Heart right ventricle (tissue), 16 donors: ENCODE measurements at regions not wholly inside any gene's neighbourhood (a gene's known extent, or its start where the extent isn't known, plus 50 kb on each side); places are given as distances from the start of the nearest gene placed in this dataset.
A peak's percentile ranks its signal among the peaks of the same experiment; 100 is the strongest.

Source experiments
- ATAC-seq, 8 donors: fragments of 200-7000 bp; cut with Tn5 transposase; one replicate each; pipeline ENCODE4 v1.9.1; 2020; ENCODE audit warnings: mild to moderate bottlenecking in 8 of 8, moderate library complexity in 8 of 8, moderate number of reproducible peaks in 1 of 8
- DNase-seq, 2 donors: peaks; one replicate each; pipeline ENCODE4 v3.0.0-alpha.2; 2020
- H3K27ac ChIP-seq, 10 donors: fragments of 200-600 bp; sonication (generic) in 2 of 10; one replicate each; pipeline versions ENCODE4 v1.5.0 to v1.8.0; 2020 to 2022; ENCODE audit warnings: mild to moderate bottlenecking in 3 of 10
- H3K27me3 ChIP-seq, 7 donors: fragments of 200-600 bp; one replicate each; pipeline ENCODE4 v1.8.0; 2021 to 2022; ENCODE audit warnings: mild to moderate bottlenecking in 2 of 7
- H3K36me3 ChIP-seq, 9 donors: fragments of 200-600 bp; sonication (generic) in 1 of 9; one replicate each; pipeline versions ENCODE4 v1.5.0 to v1.8.0; 2020 to 2022; ENCODE audit warnings: mild to moderate bottlenecking in 2 of 9
- H3K4me1 ChIP-seq, 9 donors: fragments of 200-600 bp; sonication (generic) in 1 of 9; one replicate each; pipeline versions ENCODE4 v1.5.0 to v1.8.0; 2020 to 2022; ENCODE audit warnings: mild to moderate bottlenecking in 4 of 9
- H3K4me3 ChIP-seq, 10 donors: fragments of 200-600 bp; sonication (generic) in 2 of 10; one replicate each; pipeline versions ENCODE4 v1.5.0 to v1.8.0; 2020 to 2022; ENCODE audit warnings: mild to moderate bottlenecking in 7 of 10, moderate library complexity in 2 of 10
- H3K9me3 ChIP-seq, 11 donors: fragments of 200-600 bp in 10 of 11; sonication (generic) in 2 of 11; one replicate each; pipeline versions ENCODE4 v1.5.0 to v1.8.0; 2013 to 2022; ENCODE audit warnings: mild to moderate bottlenecking in 2 of 11, control low read depth in 1 of 11, moderate library complexity in 1 of 11
- WGBS, 2 donors: extraction: QIAGEN DNeasy Blood & Tissue Kit; methylation state at CpG; one replicate each; pipeline ENCODE4 v1.1.7; 2013; ENCODE audit warnings: inconsistent platforms in 1 of 2; 5-methylcytosine and 5-hydroxymethylcytosine counted together
- intact Hi-C, 10 donors: fragments of 100-400 bp; cut with DNase I; formaldehyde crosslinking; loops; one replicate each; pipeline versions ENCODE4 v1.11.1 to v1.14.2; 2022
- TF ChIP-seq, protein P1 (sequence below), 9 donors: fragments of 200-600 bp; sonication (generic) in 2 of 9; IDR thresholded peaks; one replicate each; pipeline versions ENCODE4 v1.5.0 to v1.8.0; 2021 to 2022; ENCODE audit warnings: antibody characterized with exemption in 9 of 9, mild to moderate bottlenecking in 5 of 9, moderate library complexity in 1 of 9
- donor health status: Arrhythmogenic right ventricular cardiomyopathy.
- donor health status: ischemic (EF 13 %, LVEDD 7.1; RV severe dilation, severe dysfunction).
- donor health status: healthy with polysubstance abuse.
- donor health status: DM: no; HTN: yes; CAD: no.
- donor health status: DM: no; HTN: no; CAD: no.
- donor health status: ischemic (EF 25% LVEDD 6.9; RV normal size, moderate dysfunction).
- donor health status: ischemic (EF 25% LVEDD 5.7; RV mildly dilated, moderate dysfunction).
- donor health status: healthy.
- donor health status: DM: yes; HTN: yes; CAD: no.
- donor health status: Ischemic cardiomyopathy.
- donor health status: ischemic (EF 35%, LVEDD 5.7; RV mildly dilated, moderate dysfunction).
- donor health status: nonischemic (EF 11% LVEDD 7.7; RV severe dilation, severe dysfunction).
- donor health status: DM: yes; HTN: yes; CAD: no.
- donor health status: PGD.
- donor health status: ischemic (EF 29% LVEDD 5.4; RV normal size, mild dysfunction).
- donor health status: nonischemic (EF 23%, LVEDD 6.1; RV moderate dilation, normal function).

DNA sequence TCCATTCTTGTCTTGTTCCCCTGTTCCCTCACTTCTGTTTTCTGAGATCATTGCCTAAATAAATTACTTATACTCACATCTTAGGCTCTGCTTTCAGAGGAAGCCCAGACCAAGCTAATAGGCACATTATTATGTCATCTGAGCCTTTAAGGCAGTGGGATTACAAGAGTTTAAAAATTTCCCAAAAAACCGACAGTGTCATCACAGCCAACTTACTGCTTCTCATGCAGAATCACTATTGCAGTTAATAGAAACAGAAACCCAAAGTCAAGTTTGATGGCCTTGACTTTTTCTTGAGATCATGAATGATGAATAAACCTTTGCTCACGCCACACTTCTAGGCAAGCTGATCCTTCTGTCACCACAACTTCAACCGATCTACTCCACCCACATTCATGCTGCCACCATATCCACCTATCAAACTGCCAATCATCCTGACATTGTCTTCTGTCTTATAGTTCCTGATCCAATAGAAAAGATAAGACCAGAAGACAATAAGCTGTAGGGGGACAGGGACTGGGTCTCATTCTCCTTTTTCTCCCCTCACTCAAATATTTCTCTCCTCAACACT lies 142.7 kb upstream of the CREB1 start:
- TF ChIP-seq, protein P1, sequence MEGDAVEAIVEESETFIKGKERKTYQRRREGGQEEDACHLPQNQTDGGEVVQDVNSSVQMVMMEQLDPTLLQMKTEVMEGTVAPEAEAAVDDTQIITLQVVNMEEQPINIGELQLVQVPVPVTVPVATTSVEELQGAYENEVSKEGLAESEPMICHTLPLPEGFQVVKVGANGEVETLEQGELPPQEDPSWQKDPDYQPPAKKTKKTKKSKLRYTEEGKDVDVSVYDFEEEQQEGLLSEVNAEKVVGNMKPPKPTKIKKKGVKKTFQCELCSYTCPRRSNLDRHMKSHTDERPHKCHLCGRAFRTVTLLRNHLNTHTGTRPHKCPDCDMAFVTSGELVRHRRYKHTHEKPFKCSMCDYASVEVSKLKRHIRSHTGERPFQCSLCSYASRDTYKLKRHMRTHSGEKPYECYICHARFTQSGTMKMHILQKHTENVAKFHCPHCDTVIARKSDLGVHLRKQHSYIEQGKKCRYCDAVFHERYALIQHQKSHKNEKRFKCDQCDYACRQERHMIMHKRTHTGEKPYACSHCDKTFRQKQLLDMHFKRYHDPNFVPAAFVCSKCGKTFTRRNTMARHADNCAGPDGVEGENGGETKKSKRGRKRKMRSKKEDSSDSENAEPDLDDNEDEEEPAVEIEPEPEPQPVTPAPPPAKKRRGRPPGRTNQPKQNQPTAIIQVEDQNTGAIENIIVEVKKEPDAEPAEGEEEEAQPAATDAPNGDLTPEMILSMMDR (IDR thresholded peaks at IDR 0.05) = no peak
- WGBS, 2 donors = 93 to 94% methylated on average over 3 of the region's 3 CpGs

DNA sequence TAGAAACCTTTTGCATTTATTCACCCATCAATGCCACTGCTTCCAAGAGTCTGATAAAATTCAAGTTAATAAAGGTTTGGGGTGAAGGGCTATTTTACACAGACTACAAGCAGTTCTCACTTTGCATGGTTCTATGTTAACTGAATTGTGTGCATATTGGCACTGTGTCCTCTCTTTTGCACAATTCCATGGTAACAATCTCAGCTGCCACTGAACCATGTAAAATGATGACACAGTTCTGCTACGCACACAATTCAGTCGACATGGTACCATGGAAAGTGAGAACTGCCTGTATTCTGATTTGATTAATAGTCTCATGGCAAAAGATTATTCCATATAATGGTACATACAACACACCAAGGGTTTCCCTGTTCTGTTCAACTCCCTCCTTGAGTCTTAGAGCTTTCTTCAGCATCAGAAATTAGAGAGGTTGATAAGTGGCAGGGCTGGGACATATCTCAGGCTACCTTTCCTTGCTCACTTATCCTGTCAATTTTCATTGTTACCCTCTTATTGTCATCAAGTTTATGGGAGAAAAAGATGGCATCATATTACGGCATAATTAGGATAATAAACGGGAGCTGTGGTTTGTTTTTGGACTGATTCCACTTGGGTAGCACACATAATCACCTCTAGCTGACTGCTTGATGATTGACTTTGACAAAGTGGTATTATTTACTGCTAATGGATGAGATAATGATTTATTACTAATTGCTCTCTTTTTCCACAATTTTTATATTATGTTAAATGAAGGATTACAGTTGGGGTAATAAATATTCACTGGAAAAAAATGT lies 139.3 kb upstream of the CREB1 start:
- Histone ChIP-seq H3K36me3 (no peaks in the 10 kb centered on the region), H3K27ac (no peak overlapping the region), H3K4me3 (no peak overlapping the region), H3K4me1 (peaks cover 0 to 11% (median 0%) of the 10 kb centered on the region in 9 donors), H3K9me3 (peaks cover 0 to 6% (median 0%) of the 10 kb centered on the region in 11 donors), H3K27me3 (no peaks in the 10 kb centered on the region)
- WGBS, 2 donors = 85 to 92% methylated on average over 4 of the region's 4 CpGs
- intact Hi-C loops = loop anchor here in 1 of 10 donors (10.0 kb wide), 1 partner anchor 46 kb away; no protein-coding TSS in a partner anchor
- no peak for ATAC-seq
- TF ChIP-seq, protein P1 (IDR thresholded peaks at IDR 0.05) = no peak
- no peak for DNase-seq

More for the DNA sequence above, 142.7 kb upstream of the CREB1 start:
- H3K4me3 ChIP-seq = no peak overlapping the region
- H3K27ac ChIP-seq = no peak overlapping the region
- DNase-seq (no peak), ATAC-seq (no peak)
- no peaks in the 10 kb centered on the region for H3K36me3 ChIP-seq
- intact Hi-C loops = no loop called here
- no peaks in the 10 kb centered on the region for H3K4me1 ChIP-seq
- peaks cover 0 to 25% (median 5%) of the 10 kb centered on the region in 11 donors for H3K9me3 ChIP-seq
- no peaks in the 10 kb centered on the region for H3K27me3 ChIP-seq

DNA sequence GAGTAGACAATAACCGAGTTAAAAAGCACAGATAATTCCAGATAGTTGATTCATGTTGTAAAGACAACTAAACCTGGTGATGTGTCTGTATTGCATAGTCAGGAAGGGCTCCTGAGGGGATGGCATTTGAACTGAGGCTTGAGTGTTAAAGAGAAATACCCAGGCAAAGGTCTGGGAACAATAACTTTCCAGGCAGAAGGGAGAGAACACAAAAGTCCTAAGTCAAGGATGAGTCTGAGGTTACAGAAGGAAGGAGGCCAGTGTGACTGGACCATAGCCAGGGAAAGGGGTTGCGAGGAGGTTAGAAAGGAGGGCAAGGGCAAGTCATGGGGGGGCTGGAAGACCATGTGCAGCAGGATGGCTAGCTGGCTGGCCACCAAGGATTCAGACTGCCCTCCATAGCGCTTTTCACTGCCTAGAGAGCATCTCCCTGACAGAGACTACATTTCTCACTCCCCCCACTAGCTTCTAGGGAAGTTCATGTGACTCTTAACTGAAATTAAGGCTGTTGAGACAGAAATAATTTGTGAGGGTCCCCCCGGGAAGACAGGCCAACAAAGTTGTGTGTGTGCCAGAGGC lies 135.5 kb upstream of the CREB1 start:
- Histone ChIP-seq H3K36me3 (no peaks in the 10 kb centered on the region), H3K27me3 (no peaks in the 10 kb centered on the region), H3K9me3 (peaks cover 0 to 10% (median 0%) of the 10 kb centered on the region in 11 donors), H3K4me3 (no peak overlapping the region), H3K4me1 (peaks cover 0 to 11% (median 0%) of the 10 kb centered on the region in 9 donors), H3K27ac (peak overlapping the region in 2 of 10 donors; percentile 69 to 88)
- peak in 1 of 8 donors; percentile 18 for ATAC-seq
- no peak for DNase-seq
- intact Hi-C loops = loop anchor here in 1 of 10 donors (10.0 kb wide), 1 partner anchor 49 kb away; no protein-coding TSS in a partner anchor
- WGBS, 2 donors = 68 to 75% methylated on average over 4 of the region's 4 CpGs
- TF ChIP-seq, protein P1 (IDR thresholded peaks at IDR 0.05) = no peak

DNA sequence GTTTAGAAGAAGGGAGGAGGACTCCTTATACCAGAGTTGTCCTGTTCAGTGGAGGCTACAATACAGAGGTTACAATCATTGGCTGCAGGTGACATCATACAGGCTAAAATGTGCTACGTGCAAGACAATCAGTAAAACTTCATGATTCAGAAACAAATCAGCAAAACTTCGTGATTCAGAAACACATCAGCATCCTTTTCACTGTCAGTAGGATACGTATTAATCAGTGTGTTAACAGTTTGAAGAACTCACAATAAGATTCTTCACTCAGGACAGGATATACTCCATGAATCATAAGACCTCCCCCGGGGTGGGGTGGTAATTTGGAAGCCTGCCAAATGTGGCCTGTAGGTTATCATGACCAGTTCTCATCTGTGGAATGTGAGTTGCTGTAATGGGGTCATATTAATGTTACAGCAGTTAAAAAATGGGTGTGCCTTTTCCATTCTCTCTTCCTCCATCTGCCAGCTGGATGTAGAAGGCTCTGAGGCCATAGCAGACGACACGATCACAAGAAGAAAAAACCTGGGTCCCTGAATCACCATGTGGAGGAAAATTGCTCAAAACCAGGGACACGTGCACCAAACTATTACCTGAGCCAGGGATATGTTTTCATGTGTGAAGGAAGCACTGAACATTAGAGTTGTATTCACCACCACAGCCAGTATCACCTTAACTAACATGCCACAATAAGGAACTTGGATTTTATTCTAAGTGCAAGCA lies 134.8 kb upstream of the CREB1 start:
- intact Hi-C loops = loop anchor here in 1 of 10 donors (10.0 kb wide), 1 partner anchor 50 kb away; no protein-coding TSS in a partner anchor
- H3K27me3 ChIP-seq = no peaks in the 10 kb centered on the region

More for the DNA sequence above, 134.8 kb upstream of the CREB1 start:
- Histone ChIP-seq H3K4me3 (no peak overlapping the region), H3K9me3 (peaks cover 0 to 10% (median 0%) of the 10 kb centered on the region in 11 donors), H3K27ac (peak overlapping the region in 2 of 10 donors; percentile 69 to 88), H3K36me3 (no peaks in the 10 kb centered on the region), H3K4me1 (peaks cover 0 to 11% (median 0%) of the 10 kb centered on the region in 9 donors)
- TF ChIP-seq, protein P1 (IDR thresholded peaks at IDR 0.05) = no peak
- peak in 1 of 2 donors; percentile 8 for DNase-seq
- WGBS, 2 donors = 31 to 35% methylated on average over 7 of the region's 7 CpGs
- ATAC-seq = peak in 6 of 8 donors; percentile 27 to 91 (median 66)
